ENCODE measurements at regions not wholly inside any gene's neighbourhood (a gene's known extent, or its start where the extent isn't known, plus 50 kb on each side); places are given as distances from the start of the nearest gene placed in this dataset.

GRCh38 chr6:170193326-170193821, 97.5 kb downstream of the DLL1 start:
- TF ChIP-seq FOXP2 (optimal IDR thresholded peaks at IDR 0.05; ENCODE audit: borderline replicate concordance, extremely low read depth, extremely low read length, insufficient read depth): no peak
- TF ChIP-seq REST (IDR thresholded peaks at IDR 0.05; ENCODE audit: insufficient read depth in 1 of 2, low read depth in 2 of 2, low read length in 2 of 2): no peak
- no peak for TF ChIP-seq POLR2AphosphoS5 (IDR thresholded peaks at IDR 0.05; ENCODE audit: low read depth, low read length)
- no peak for TF ChIP-seq TAF1 (IDR thresholded peaks at IDR 0.05; ENCODE audit: borderline replicate concordance, insufficient read depth, low read length)
- no peak for TF ChIP-seq SIN3A (IDR thresholded peaks at IDR 0.05; ENCODE audit: borderline replicate concordance, insufficient read depth, low read length)

DNA sequence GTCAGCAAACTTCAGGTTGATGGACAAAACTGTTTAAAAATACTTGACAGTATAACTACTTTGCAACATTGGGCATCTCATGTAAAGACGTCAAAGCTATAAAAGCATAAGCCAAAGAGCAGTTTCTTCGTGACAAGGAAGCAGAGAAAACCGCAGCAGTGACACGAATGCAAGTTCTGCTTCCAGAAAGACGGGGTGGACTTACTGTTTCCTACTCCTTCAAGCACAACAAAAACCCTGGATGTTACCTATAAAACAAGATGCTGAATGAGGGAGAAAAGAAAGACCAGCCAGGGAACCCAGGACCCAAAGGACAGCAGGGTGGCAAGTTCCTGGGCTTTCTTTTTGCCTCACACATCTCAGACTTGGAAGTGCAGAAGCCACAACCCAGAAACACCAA, 98.0 kb downstream of the DLL1 start:
- TF ChIP-seq POLR2AphosphoS5 (IDR thresholded peaks at IDR 0.05; ENCODE audit: low read depth, low read length) (no peak), FOXP2 (optimal IDR thresholded peaks at IDR 0.05; ENCODE audit: borderline replicate concordance, extremely low read depth, extremely low read length, insufficient read depth) (no peak), SIN3A (IDR thresholded peaks at IDR 0.05; ENCODE audit: borderline replicate concordance, insufficient read depth, low read length) (no peak), TAF1 (IDR thresholded peaks at IDR 0.05; ENCODE audit: borderline replicate concordance, insufficient read depth, low read length) (no peak), REST (IDR thresholded peaks at IDR 0.05; ENCODE audit: insufficient read depth in 1 of 2, low read depth in 2 of 2, low read length in 2 of 2) (no peak)

GRCh38 chr6:170190046-170190445, 100.8 kb downstream of the DLL1 start:
- TF ChIP-seq SIN3A (IDR thresholded peaks at IDR 0.05; ENCODE audit: borderline replicate concordance, insufficient read depth, low read length) (no peak), POLR2AphosphoS5 (IDR thresholded peaks at IDR 0.05; ENCODE audit: low read depth, low read length) (no peak), TAF1 (IDR thresholded peaks at IDR 0.05; ENCODE audit: borderline replicate concordance, insufficient read depth, low read length) (no peak), REST (IDR thresholded peaks at IDR 0.05; ENCODE audit: insufficient read depth in 1 of 2, low read depth in 2 of 2, low read length in 2 of 2) (no peak), FOXP2 (optimal IDR thresholded peaks at IDR 0.05; ENCODE audit: borderline replicate concordance, extremely low read depth, extremely low read length, insufficient read depth) (no peak)

DNA sequence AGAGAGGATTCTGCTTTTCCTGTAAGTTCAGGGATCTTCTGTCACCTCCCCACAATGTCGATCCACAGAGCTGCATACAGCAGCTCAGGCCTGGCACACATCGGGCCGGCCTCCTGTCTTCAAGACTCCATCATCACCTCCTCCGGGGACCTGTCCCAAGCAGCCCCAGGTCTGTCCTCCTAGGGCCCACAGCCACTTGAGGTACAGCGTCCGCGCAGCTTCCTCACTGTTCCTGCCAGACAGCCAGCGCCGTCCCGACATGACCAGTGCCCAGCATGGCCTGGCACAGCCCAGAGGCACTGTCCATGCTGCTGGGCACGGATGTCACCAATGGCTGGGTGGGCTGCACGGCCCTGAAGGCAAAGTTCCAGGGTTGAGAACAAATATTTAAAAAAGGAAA, 101.6 kb downstream of the DLL1 start:
- no peak for TF ChIP-seq REST (IDR thresholded peaks at IDR 0.05; ENCODE audit: insufficient read depth in 1 of 2, low read depth in 2 of 2, low read length in 2 of 2)

- TF ChIP-seq POLR2AphosphoS5 (IDR thresholded peaks at IDR 0.05; ENCODE audit: low read depth, low read length) (no peak), REST (IDR thresholded peaks at IDR 0.05; ENCODE audit: insufficient read depth in 1 of 2, low read depth in 2 of 2, low read length in 2 of 2) (no peak), SIN3A (IDR thresholded peaks at IDR 0.05; ENCODE audit: borderline replicate concordance, insufficient read depth, low read length) (no peak), TAF1 (IDR thresholded peaks at IDR 0.05; ENCODE audit: borderline replicate concordance, insufficient read depth, low read length) (no peak), FOXP2 (optimal IDR thresholded peaks at IDR 0.05; ENCODE audit: borderline replicate concordance, extremely low read depth, extremely low read length, insufficient read depth) (no peak)
These were observed 102.3 kb downstream of the DLL1 start for GRCh38 chr6:170188571-170189001.
